ENCODE measurements at regions not wholly inside any gene's neighbourhood (a gene's known extent, or its start where the extent isn't known, plus 50 kb on each side); places are given as distances from the start of the nearest gene placed in this dataset.

DNA sequence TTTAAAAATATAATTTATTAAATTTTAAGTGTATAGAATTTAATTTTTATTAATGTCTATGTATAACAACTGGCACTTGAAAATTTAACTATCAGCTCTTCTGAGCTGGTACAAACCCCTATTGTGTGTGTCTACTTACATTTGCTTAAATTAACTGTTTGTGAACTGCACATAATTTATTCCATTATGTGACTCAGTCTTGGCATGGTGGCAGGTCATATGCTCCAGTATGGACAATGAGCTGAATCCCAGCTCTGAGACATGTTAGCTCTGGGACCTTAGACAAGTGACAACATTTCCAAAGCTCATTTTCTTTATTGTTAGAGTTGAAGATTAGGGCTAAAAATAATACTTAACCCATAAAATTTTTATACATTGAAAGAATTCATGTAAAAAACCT, 526.1 kb upstream of the MARCKS start:
- no peak for DNase-seq (ENCODE audit: low spot score)

DNA sequence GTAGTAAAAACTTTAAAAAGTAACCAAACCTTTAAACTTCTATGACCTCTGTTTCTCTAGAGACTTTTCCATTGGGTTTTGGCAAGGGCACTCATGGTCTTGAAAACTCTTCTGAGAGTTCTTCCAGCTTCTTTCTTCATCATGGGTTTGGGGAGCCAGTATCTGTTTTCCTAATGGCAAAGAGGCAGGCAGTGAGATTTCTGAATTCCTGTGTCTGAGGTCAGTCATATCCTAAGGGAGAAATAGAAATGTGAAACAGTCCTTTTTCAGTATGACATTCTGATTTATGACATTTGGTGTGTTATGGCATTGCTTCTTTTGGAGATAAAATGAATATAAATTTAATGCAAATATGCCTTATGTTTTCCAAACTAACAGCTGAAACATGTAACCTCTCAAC, 518.5 kb upstream of the MARCKS start:
- DNase-seq (ENCODE audit: low spot score): no peak

DNA sequence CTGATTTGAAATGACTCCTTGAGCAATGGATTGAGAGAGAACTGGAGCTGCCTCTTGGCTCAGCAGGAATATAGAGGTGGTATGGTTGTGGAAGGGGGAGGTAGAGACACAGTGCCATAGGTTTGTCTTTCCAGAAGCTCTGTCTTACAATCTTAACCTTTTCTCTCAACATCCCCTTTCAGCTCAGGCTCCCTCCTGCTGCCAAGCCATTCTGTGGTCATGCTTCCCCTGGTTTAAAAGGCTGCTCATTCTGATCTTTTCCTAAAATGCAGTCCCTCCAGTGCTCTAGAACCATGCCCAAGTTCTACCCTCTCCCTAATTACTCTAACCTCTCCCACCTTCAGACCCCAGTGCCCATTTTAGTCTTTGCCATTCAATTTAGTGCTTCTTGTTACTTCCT, 517.9 kb upstream of the MARCKS start:
- DNase-seq (ENCODE audit: low spot score): no peak

DNA sequence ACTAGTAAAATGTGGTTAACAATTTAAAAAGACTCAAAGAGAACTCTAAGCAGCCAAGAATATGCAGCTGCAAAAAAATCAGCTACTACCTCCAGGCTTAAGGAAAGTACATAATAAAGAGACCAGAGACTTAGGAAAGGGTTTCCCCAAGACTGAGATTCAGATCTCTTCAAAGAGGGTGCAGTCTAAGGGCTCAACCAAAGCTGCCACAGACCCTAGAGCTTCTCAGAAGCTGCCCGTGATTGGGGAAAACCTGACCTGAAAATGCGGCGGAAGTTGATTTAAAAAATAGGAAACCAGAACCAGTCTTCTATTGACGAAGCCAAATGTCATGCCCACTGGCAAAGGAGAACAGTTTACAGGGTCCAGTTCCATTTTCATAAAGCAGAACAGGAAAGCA, 516.8 kb upstream of the MARCKS start:
- DNase-seq (ENCODE audit: low spot score): no peak

DNA sequence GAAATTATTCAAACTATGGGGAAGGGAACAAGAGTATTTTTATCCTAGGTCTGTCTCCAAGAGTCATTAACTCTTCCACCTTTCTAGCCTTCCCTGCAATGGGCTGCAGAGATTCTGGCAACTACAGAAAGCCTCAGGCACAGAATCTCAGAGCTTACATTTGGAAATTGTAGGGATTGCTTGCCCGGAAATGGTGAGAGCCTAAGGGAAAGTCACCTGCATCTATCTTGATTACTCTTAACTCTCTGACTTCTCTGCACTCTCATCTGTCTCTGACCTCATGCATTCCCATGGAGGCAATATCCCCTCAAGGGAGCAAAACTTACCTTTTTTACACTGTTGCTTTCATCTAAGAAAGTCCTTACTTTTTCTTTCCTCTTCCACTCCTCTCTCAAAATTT, 513.2 kb upstream of the MARCKS start:
- DNase-seq (ENCODE audit: low spot score): no peak

- DNase-seq (ENCODE audit: low spot score): no peak
Measured at GRCh38 chr6:113344969-113345368, 512.2 kb upstream of the MARCKS start.

GRCh38 chr6:113347436-113347835, 509.7 kb upstream of the MARCKS start:
- no peak for DNase-seq (ENCODE audit: low spot score)

DNA sequence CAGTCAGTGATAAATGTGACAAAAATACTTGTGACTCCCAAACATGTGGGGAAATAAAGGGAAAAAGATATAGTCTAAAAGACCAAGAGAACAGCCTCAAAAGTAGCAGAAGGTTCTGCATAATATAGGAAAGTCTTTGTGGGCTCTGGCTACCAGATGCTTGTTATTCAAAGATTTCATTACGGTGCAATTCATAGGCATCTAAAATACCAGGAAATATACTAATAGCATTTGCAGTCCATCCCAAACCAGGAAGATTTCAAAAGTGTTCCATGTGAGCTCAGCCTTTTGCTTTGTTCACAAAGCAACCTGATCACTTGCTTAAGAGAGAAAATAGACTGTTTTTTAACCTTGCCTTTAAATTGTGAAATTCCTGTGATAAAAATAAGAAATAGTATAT, 506.7 kb upstream of the MARCKS start:
- no peak for DNase-seq (ENCODE audit: low spot score)

- DNase-seq (ENCODE audit: low spot score): no peak
Measured at GRCh38 chr6:113351173-113351834, 505.8 kb upstream of the MARCKS start.

DNA sequence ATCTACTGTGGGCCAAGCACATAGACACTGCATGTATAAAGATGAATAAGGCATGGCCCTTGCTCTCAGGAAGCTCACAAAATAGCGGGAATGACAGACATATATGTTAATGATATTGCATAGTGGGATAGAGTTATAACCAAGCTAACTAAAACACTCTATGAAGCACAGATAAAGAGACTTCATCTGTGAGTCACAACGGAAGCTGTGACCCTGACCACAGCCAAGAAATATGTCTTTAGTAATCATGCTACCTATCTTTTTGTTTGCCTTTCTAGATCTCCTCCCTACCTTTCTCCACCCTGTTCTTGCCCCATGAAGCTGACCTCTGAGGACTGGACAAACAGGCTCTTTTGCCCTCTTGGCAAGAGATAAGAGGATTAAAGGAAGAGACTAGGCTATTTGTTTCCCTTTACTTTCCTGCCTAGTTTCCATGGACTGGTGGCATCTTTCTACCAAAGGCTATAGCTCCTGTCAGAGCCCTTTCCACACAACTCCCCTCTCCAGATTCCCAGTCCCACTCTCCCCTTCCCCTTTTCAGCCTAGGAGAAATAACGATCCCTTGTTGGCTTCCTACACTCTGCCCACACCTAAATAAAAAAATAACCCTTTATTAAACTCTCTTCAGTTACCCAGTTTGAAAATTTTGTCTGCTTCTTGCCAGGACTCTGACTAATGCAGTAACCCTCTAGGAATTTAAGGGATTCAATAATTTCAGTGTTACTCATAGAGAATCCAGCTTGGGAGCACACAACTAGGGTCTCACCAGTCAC, 504.9 kb upstream of the MARCKS start:
- no peak for DNase-seq (ENCODE audit: low spot score)

- DNase-seq (ENCODE audit: low spot score): no peak
Measured at GRCh38 chr6:113352831-113353230, 504.3 kb upstream of the MARCKS start.

GRCh38 chr6:113353392-113353791, 503.8 kb upstream of the MARCKS start:
- DNase-seq (ENCODE audit: low spot score): no peak

DNA sequence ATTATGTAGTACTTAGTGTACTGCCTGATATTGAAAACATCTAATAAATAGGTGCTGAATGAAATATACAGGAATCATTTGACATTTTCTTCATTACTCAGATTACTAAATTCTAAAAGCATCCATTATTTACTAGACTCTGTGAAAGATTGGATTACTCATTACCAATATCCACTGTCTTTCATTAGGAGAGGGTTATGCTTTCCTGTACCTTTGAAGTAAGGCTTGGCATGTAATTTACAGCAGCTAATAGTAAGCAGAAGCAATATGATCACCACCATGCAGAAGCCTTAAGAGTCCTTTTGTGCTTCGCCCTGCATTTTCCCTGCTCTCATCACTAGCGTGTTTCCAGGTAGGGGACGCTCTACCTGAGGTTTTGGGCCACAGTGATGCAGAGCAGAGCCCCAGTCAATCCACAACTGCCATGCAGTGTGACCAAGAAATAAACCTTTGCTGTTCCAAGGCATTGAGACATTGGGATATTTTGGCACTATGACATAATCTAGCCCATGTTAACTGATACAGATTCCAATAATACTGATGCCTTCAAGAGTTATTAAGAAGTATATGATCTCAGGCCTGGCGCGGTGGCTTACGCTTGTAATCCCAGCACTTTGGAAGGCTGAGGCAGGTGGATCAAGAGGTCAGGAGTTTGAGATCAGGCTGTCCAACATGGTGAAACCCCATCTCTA, 502.8 kb upstream of the MARCKS start:
- no peak for DNase-seq (ENCODE audit: low spot score)

DNA sequence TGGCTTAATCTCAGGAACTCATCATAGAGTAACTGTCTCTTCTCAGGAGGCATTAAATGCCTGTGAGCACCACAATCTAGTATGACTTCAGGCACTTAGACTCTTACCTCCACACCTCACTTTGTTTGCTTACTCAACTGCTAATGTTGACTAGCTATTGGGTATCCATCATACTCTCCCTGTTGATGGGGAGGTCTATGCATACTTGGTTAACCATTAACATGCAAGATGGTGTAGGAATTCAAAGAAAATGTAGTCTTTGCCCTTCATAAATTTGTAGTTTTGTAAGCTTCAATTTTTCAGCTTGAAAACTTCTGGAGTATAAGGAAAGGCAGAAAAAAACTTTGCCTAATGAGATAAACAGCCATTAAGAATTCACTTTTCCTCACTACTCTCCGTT, 501.0 kb upstream of the MARCKS start:
- no peak for DNase-seq (ENCODE audit: low spot score)

GRCh38 chr6:113357041-113357440, 500.1 kb upstream of the MARCKS start:
- no peak for DNase-seq (ENCODE audit: low spot score)

DNA sequence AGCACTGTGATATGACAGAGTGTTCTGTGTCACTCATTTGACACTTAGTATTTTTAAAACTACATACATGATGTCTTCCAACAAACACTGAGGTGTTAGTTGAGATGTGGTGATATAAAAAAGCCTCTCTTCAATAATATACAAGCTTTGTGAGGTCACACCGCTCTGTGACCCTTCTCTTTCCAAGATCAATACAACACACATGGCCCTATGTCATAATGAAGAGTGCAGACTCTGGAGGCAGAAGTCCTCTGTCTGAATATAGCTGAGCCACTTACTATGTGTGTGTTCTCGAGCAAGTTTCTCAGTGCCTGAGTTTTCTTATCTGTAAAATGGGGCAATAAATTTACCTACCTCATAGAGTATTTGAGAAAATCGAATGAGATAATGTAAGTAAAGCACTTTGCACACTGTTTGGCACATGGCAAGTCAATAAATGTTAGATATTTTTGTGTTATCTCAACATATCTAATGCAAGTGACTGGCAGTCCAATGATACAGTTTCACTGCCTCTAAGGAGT, 499.0 kb upstream of the MARCKS start:
- DNase-seq (ENCODE audit: low spot score): no peak

- no peak for DNase-seq (ENCODE audit: low spot score)
Measured at GRCh38 chr6:113359155-113360140, 497.7 kb upstream of the MARCKS start.

DNA sequence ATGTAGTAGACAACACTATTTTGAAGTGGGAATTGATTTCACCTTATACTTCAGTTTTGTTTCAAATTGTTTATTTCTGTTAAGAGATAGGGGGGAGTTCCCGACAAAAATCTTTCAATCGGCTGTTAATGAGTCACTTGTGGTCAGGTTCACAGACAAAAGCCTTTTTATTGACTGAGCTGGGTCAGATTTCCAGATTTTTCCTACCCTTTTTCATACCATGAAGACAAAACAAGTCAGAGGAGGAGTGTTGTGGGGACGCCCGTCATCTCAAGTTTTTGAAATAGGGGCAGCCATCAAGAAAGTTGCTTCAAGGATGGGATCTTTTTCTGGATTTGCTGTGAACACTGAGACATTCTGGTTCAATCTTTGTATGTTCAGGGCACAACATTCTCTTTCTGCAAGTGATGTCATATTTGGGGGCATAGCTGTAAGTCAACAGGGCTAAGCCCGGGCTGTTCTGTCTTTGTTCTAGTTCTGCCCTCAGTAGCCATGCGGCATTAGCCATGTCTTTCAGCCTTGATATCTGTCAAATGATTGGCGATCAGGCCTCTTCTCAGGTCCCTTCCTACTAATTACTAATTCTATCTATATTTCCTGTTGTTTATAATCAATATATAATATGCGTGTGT, 496.0 kb upstream of the MARCKS start:
- DNase-seq (ENCODE audit: low spot score): no peak

- no peak for DNase-seq (ENCODE audit: low spot score)
Measured at GRCh38 chr6:113362301-113363047, 494.7 kb upstream of the MARCKS start.
